HT1080 (cell line): ENCODE measurements at regions not wholly inside any gene's neighbourhood (a gene's known extent, or its start where the extent isn't known, plus 50 kb on each side); places are given as distances from the start of the nearest gene placed in this dataset.
"Not testable (repeated sequence)": the region's sequence is repeated elsewhere in the genome, so short reads cannot be mapped to it uniquely, and the experiment has no call there.

Experiments
- DNase-seq: peaks from one replicate; pipeline ENCODE4 v3.0.0-alpha.2; 2015; ENCODE audit warnings: low read depth

DNA sequence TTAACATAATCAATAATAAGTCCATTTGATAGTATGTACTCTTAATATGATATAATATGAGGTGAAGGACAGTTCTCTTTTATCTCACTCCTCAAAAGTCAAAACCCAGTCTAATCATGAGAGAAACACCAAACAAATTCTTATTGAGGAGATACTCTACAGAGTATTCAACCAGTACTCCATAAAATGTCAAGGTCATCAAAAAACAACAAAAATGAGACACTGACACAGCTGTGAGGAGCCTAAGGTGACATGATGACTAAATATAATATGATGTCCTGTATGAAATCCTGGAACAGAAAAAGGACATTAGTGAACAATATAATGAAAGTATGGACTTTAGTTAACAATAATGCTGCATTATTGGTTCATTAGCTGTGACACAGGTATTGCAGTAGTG, 675.1 kb downstream of the HTR1B start:
- no peak for DNase-seq

- no peak for DNase-seq
Observed at GRCh38 chr6:76779068-76779467, 684.2 kb downstream of the HTR1B start.

DNA sequence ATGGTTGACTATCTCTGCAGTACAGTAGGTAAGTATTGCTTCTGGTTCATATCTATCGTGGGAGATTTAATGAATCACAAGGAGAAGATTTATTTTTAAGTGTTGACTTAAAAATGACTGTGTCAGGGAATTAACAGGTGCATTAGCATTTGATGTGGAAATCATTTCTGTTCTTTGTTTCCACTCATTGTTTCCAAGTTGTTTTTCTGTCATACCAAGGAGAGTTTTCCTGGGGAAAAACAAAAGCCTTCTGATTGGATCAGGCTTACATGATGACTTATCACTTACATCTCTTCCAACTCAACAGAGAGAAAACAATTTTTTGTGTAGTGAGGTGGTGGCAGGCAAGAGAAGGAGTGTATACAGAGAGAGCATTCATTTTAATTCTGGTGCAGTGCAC, 686.4 kb downstream of the HTR1B start:
- DNase-seq, result no peak

- DNase-seq, result peak; percentile 7
Observed at GRCh38 chr6:76774781-76775384, 688.4 kb downstream of the HTR1B start.

DNA sequence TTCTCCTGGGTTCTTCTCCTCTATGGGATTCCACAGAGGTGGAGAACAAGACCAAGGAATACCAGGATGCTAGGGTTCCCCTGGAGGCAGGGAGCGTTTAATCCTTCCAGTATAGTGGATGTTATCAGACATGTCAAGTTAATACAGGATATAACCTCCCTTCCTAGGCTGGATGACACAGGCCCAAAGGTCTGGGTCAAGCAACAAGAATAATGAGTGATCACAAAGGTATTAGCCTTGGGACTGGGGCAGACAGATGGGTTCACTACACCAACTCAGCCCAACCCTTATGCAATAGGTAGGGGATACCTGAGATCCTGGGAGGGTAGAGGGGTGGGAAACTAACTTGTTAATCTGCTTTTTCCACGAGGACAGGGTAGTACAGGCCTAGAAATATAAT, 690.3 kb downstream of the HTR1B start:
- DNase-seq, result no peak

DNA sequence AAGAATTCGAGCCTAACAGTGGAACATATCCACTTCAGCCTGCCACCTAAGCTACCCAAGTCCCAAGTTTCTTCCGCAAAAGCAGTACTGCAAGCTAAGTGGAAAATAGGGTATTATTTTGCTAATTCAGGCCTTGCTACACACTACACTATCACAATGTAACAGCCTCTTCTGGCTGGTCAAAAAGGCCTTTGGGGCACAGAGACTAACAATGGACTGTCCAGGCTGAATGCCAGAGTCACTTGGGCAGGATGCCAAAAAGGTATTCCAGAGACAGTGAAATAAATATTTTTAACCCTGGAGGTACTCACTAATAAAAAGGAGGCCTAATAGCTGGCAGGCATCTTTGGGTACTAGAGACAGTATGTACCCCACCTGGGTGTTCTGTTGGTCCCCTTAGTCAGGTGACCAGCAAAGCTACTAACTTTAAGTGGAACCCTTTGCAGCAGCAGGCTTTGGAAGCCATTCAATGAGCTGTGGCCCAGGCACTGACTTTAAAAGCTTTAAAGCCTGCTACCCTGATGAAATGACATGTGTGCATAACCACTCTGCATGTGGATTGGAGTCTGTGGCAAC, 692.1 kb downstream of the HTR1B start:
- no peak for DNase-seq

DNA sequence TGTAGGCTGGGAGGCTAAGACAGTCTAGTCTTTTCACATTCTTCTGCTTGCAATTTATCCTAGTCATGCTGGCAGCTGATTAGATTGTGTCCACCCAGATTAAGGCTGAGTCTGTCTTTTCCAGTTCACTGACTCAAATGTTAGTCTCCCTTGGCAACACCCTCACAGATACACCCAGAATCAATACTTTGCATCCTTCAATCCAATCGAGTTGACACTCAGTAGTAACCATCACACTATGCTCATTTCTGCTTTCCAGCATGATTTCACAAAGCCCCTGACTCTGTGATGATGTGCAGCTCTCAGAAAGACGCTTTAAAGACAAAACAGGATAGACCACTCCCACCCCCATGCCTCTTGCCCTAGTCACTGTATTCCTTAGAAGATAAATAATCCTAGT, 693.0 kb downstream of the HTR1B start:
- no peak for DNase-seq

DNA sequence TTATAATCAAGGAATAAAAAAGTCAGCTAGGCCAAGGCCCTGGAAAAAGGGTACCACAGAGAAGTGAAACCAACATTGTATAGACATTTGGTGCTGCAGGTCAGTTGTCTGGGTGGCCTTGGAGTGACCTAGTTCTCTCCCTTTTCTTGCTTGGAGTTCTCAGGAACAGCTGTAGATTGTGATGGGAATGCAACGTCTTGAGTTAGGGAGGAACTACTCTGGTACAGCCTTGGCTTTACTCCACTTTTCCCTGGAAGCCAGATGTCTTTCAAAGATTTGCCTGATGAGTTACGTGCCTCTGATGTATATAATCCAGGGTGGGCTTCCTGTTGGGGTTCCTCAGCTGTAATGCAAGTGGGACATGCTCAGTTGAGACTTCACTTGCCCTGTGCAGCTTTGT, 694.7 kb downstream of the HTR1B start:
- no peak for DNase-seq

GRCh38 chr6:76764057-76764456, 691.6 kb upstream of the IMPG1 start:
- no peak for DNase-seq

- DNase-seq, result no peak
Observed at GRCh38 chr6:76752841-76753240, 680.4 kb upstream of the IMPG1 start.

- DNase-seq, result not testable (repeated sequence)
Observed at GRCh38 chr6:76745388-76745787, 672.9 kb upstream of the IMPG1 start.

- not testable (repeated sequence) for DNase-seq
Observed at GRCh38 chr6:76744151-76744720, 671.8 kb upstream of the IMPG1 start.

DNA sequence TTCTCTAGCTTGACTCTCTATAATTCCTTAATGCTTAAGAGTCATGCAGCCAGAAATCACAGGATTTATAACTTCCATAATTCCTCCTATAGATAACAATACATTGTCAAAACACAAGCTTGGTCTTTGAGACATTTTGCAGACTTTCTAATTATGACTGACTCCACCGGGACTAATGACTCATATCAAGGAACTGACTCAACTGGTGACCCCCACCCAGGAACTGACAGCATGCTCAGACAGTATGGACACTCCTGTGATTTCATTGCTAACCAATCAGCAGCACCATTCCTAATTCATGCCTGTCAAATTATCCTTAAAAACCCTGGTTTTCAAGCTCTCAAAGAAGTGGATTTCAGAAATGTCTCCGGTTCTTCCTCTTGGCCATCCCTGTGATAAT, 670.5 kb upstream of the IMPG1 start:
- DNase-seq, result peak; percentile 45

- no peak for DNase-seq
Observed at GRCh38 chr6:76719449-76719848, 647.0 kb upstream of the IMPG1 start.

DNA sequence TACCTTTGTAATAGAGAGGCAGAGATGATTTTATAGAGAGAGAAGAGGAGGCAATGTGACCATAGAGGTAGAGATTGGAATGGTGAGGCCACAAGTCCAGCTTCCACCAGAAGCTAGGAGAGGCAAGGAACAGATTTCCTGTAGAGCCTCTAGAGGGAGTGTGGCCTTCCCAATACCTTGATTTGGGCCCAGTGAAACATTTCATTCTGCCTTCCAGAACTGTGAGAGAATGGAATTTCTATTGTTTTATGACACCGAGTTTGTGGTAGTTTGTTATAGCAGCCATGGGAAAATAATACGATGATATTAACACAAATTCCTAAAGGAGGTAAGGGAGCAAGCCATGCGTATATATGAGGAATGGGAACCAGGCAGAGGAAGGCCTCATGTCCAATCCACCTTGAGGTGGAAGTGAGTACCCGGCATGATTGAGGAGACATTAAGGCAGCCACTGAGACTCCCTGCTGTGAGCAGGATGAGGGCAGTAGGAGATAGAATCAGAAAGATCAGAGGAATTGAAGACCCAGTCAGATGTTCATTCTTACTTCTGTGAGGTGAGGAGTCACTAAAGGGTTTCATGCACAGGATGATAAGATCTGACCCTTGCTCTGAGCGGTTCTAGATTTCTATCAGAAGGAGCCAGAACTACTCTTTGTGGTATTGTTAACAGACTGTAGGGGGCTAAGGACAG, 636.3 kb upstream of the IMPG1 start:
- no peak for DNase-seq

DNA sequence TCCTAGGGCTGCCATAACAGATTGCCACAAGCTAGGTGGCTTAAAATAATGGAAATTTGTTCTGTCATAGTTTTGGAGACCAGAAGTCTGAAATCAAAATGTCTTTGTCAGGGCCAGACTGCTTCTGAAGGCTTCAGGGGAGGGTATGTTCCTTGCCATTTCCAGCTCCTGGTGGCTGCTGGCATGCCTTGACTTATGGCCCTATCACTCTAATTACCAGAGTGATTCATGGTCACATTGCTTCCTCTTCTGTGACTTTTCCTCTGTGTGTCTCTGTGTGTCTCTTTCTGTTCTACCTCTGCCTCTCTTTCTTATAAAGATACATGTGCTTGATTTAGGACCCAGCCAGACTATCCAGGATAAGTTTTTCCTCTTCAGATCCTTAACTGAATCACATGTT, 635.2 kb upstream of the IMPG1 start:
- DNase-seq, result peak; percentile 31

GRCh38 chr6:76706631-76707030, 634.2 kb upstream of the IMPG1 start:
- DNase-seq, result no peak

GRCh38 chr6:76706086-76706485, 633.6 kb upstream of the IMPG1 start:
- DNase-seq, result no peak

DNA sequence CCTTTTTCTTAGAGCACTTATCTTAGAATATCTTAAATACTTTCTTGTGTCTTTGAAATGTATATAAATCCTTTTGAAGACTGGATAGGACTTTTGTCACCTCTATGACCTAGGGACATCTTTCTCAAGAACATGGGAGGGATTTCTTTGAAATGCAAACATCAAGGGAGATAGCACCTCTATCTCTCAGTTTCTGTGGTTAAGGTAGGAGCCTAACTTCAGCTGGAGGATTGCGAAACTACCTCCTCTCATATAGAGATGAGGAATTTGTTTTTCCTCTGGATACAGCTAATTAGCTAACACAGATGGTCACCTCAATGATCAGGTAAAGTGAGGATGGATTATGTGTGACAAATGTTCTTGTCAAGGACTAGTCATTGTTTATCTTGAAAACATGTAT, 631.3 kb upstream of the IMPG1 start:
- no peak for DNase-seq

DNA sequence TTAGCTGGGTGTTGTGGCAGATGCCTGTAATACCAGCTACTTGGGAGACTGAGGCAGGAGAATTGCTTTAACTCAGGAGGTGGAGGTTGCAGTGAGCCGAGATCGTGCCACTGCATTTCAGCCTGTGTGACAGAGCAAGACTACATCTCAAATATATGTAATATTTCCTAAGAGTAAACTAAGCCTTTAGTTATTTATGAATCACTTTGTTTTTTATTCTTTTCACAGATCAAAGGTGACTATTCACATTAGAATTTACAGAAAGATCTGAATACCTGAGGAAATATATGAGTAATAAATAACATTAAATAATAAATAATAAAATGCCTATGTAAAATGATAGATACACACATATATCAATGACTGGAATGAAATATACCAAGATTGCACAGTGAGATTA, 630.8 kb upstream of the IMPG1 start:
- DNase-seq, result no peak

- DNase-seq, result peak; percentile 2
Observed at GRCh38 chr6:76702187-76702586, 629.7 kb upstream of the IMPG1 start.

GRCh38 chr6:76701610-76702009, 629.1 kb upstream of the IMPG1 start:
- no peak for DNase-seq

- DNase-seq, result peak; percentile 34
Observed at GRCh38 chr6:76697585-76697984, 625.1 kb upstream of the IMPG1 start.
